ENCODE measurements at regions not wholly inside any gene's neighbourhood (a gene's known extent, or its start where the extent isn't known, plus 50 kb on each side); places are given as distances from the start of the nearest gene placed in this dataset.

DNA sequence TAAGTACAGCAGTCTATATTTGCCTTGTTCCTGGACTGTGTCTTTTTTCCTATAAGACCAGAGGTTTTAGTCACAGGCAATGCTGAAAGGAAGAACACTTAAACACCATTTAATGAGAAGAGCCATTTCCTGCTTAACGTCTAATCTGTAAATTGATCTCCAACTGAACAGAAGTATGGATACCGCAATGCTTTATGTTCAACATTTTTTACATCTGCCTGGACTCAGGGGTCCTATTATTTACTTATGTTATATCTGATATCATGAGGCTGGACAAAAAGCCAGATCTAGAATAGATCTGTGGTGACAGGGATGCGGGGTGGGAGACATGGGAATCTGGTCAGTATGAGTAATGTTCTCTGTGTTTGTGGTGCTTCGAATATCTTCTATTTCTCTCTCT is 334.6 kb upstream of the MPDZ start:
- no peak for TF ChIP-seq EZH2 (IDR thresholded peaks at IDR 0.05; ENCODE audit: insufficient read depth, poor library complexity, severe bottlenecking)
- no peak for TF ChIP-seq EZH2phosphoT487 (IDR thresholded peaks at IDR 0.05; ENCODE audit: insufficient read depth, low read depth)

All from GM23248 (cell line).